WTC11 (cell line): ENCODE measurements at regions not wholly inside any gene's neighbourhood (a gene's known extent, or its start where the extent isn't known, plus 50 kb on each side); places are given as distances from the start of the nearest gene placed in this dataset.

ENCODE experiments used
- ATAC-seq: fragments of 200-7000 bp; cut with Tn5 transposase; 2 replicates; pipeline ENCODE4 v1.10.0; 2021; ENCODE audit warnings: mild to moderate bottlenecking, moderate library complexity
- CTCF ChIA-PET: fragments of 300-600 bp; sonication (Branson Sonifier 250); formaldehyde crosslinking; loops from one replicate; lab custom pipeline; 2021; ENCODE audit warnings: antibody characterized with exemption; lab: Charles Lee
- POLR2A ChIA-PET: fragments of 350-600 bp; sonication (Branson Sonifier 250); formaldehyde crosslinking; loops from one replicate; lab custom pipeline; 2021; ENCODE audit warnings: antibody characterized with exemption; lab: Charles Lee
- DNase-seq: peaks from one replicate; pipeline ENCODE4 v3.0.0; 2021; ENCODE audit warnings: low spot score
- H3K27ac Mint-ChIP-seq: 2 replicates; pipeline ENCODE4 v1.8.0; 2021; ENCODE audit warnings: mixed read lengths
- H3K27me3 Mint-ChIP-seq: 2 replicates; pipeline ENCODE4 v1.8.0; 2021; ENCODE audit warnings: low read depth, mild to moderate bottlenecking, moderate library complexity, mixed read lengths
- H3K36me3 Mint-ChIP-seq: 2 replicates; pipeline ENCODE4 v1.8.0; 2021; ENCODE audit warnings: mixed read lengths
- H3K4me1 Mint-ChIP-seq: 2 replicates; pipeline ENCODE4 v1.8.0; 2022; ENCODE audit warnings: mixed read lengths
- H3K4me3 Mint-ChIP-seq: 2 replicates; pipeline ENCODE4 v1.8.0; 2021; ENCODE audit warnings: mild to moderate bottlenecking, moderate library complexity, mixed read lengths
- H3K9me3 Mint-ChIP-seq: 2 replicates; pipeline ENCODE4 v1.8.0; 2021; ENCODE audit warnings: mixed read lengths
- AR ChIP-seq: fragments of 250-450 bp; sonication (Bioruptor Pico); IDR thresholded peaks from 2 replicates; pipeline ENCODE4 v1.9.0; 2021; ENCODE audit warnings: mild to moderate bottlenecking
- ATF6 ChIP-seq: sonication (generic); formaldehyde crosslinking; IDR thresholded peaks from 2 replicates; pipeline ENCODE4 v1.8.1; 2023; ENCODE audit warnings: mild to moderate bottlenecking, missing genetic modification reagents
- E2F5 ChIP-seq: sonication (generic); formaldehyde crosslinking; IDR thresholded peaks from 2 replicates; pipeline ENCODE4 v1.8.1; 2022; ENCODE audit warnings: mild to moderate bottlenecking, moderate library complexity, missing genetic modification reagents
- ELF4 ChIP-seq: sonication (generic); formaldehyde crosslinking; IDR thresholded peaks from 2 replicates; pipeline ENCODE4 v1.8.1; 2022; ENCODE audit warnings: low read depth, mild to moderate bottlenecking, moderate library complexity, missing genetic modification reagents
- ESRRA ChIP-seq: sonication (generic); formaldehyde crosslinking; IDR thresholded peaks from 2 replicates; pipeline ENCODE4 v1.8.1; 2022; ENCODE audit warnings: mild to moderate bottlenecking, missing genetic modification reagents, borderline replicate concordance
- FOXJ3 ChIP-seq: sonication (generic); formaldehyde crosslinking; IDR thresholded peaks from 2 replicates; pipeline ENCODE4 v1.9.0; 2021; ENCODE audit warnings: missing genetic modification reagents, mild to moderate bottlenecking, borderline replicate concordance
- FOXP4 ChIP-seq: sonication (generic); formaldehyde crosslinking; IDR thresholded peaks from 2 replicates; pipeline ENCODE4 v1.8.0; 2022; ENCODE audit warnings: mild to moderate bottlenecking, missing genetic modification reagents
- HMGA2 ChIP-seq: fragments of 250-450 bp; sonication (Bioruptor Pico); IDR thresholded peaks from 2 replicates; pipeline ENCODE4 v1.4.0; 2021; ENCODE audit warnings: mild to moderate bottlenecking, moderate library complexity
- SMAD3 ChIP-seq: sonication (generic); formaldehyde crosslinking; IDR thresholded peaks from 2 replicates; pipeline ENCODE4 v1.8.0; 2022; ENCODE audit warnings: missing genetic modification reagents, mild to moderate bottlenecking, borderline replicate concordance
- SMAD4 ChIP-seq: sonication (generic); formaldehyde crosslinking; IDR thresholded peaks from 2 replicates; pipeline ENCODE4 v1.8.0; 2022; ENCODE audit warnings: mild to moderate bottlenecking, missing genetic modification reagents
- STAT6 ChIP-seq: sonication (generic); formaldehyde crosslinking; conservative IDR thresholded peaks from 2 replicates; pipeline ENCODE4 v1.8.1; 2023; ENCODE audit warnings: mild to moderate bottlenecking, low read depth, missing genetic modification reagents, moderate library complexity
- TCF7 ChIP-seq: sonication (generic); formaldehyde crosslinking; IDR thresholded peaks from 2 replicates; pipeline ENCODE4 v1.8.0; 2022; ENCODE audit warnings: mild to moderate bottlenecking, low read depth, missing genetic modification reagents, moderate library complexity
- TP53 ChIP-seq: sonication (generic); formaldehyde crosslinking; IDR thresholded peaks from 2 replicates; pipeline ENCODE4 v1.8.1; 2023; ENCODE audit warnings: mild to moderate bottlenecking, missing genetic modification reagents
- USF1 ChIP-seq: sonication (generic); formaldehyde crosslinking; IDR thresholded peaks from 2 replicates; pipeline ENCODE4 v1.8.0; 2022; ENCODE audit warnings: mild to moderate bottlenecking, missing genetic modification reagents
- ZNF396 ChIP-seq: fragments of 250-450 bp; sonication (Bioruptor Pico); IDR thresholded peaks from 2 replicates; pipeline ENCODE4 v1.8.0; 2021; ENCODE audit warnings: mild to moderate bottlenecking, moderate library complexity, borderline replicate concordance
- ZNF425 ChIP-seq: fragments of 250-450 bp; sonication (Bioruptor Pico); conservative IDR thresholded peaks from 2 replicates; pipeline ENCODE4 v1.9.0; 2021; ENCODE audit warnings: mild to moderate bottlenecking

GRCh38 chr18:47313901-47314300 is 62.4 kb upstream of the SKOR2 start:
- H3K27me3 Mint-ChIP-seq: no peaks in the 10 kb centered on the region; the same call in 1 of the 2 replicates
- CTCF ChIA-PET: interaction anchor here (0.8 kb wide), 1 partner anchor 109 kb away, joined by 4 read pairs; no protein-coding TSS in a partner anchor
- ATAC-seq: no peak
- DNase-seq: no peak
- peaks cover 8% of the 10 kb centered on the region for H3K4me1 Mint-ChIP-seq
- TF ChIP-seq E2F5 (CRISPR knock-in tag) (no peak), ATF6 (CRISPR knock-in tag) (no peak), FOXP4 (CRISPR knock-in tag) (no peak), STAT6 (no peak), HMGA2 (CRISPR knock-in tag) (no peak), ESRRA (CRISPR knock-in tag) (no peak), TP53 (CRISPR knock-in tag) (no peak), USF1 (CRISPR knock-in tag) (no peak), ZNF425 (CRISPR knock-in tag) (no peak), SMAD3 (CRISPR knock-in tag) (no peak), SMAD4 (CRISPR knock-in tag) (no peak), FOXJ3 (CRISPR knock-in tag) (no peak), ZNF396 (CRISPR knock-in tag) (no peak), ELF4 (CRISPR knock-in tag) (no peak), TCF7 (no peak), AR (CRISPR knock-in tag) (no peak)
- H3K4me3 Mint-ChIP-seq: no peak overlapping the region
- no peak overlapping the region for H3K27ac Mint-ChIP-seq
- POLR2A ChIA-PET: no interaction called here
- H3K36me3 Mint-ChIP-seq: peaks cover 7% of the 10 kb centered on the region; the same call in 1 of the 2 replicates
- H3K9me3 Mint-ChIP-seq: peaks cover 15% of the 10 kb centered on the region
